Prostate gland (tissue), 2 donors: ENCODE measurements at regions not wholly inside any gene's neighbourhood (a gene's known extent, or its start where the extent isn't known, plus 50 kb on each side); places are given as distances from the start of the nearest gene placed in this dataset.

ENCODE experiments used
- DNase-seq: peaks from one replicate; pipeline ENCODE4 v3.0.0-alpha.2; 2019; ENCODE audit warnings: low spot score
- H3K27ac ChIP-seq, 2 donors: fragments of 200-600 bp; sonication (generic); 2 replicates each; pipeline ENCODE4 v1.5.1; 2017 to 2019
- H3K27me3 ChIP-seq: fragments of 200-600 bp; sonication (generic); replicated peaks from 2 replicates; pipeline ENCODE4 v1.5.1; 2019; ENCODE audit not compliant: insufficient read depth
- H3K36me3 ChIP-seq, 2 donors: fragments of 200-600 bp; sonication (generic); 1 replicate in 1 of 2; 2 replicates in 1 of 2; pipeline versions ENCODE4 v1.5.1 to v1.8.1; 2017 to 2019
- H3K4me1 ChIP-seq: fragments of 200-600 bp; sonication (generic); replicated peaks from 2 replicates; pipeline ENCODE4 v1.5.1; 2019
- H3K4me3 ChIP-seq, 2 donors: fragments of 200-600 bp; sonication (generic); 2 replicates each; pipeline ENCODE4 v1.5.1; 2017 to 2019
- H3K9me3 ChIP-seq: fragments of 200-600 bp; sonication (generic); 2 replicates; pipeline ENCODE4 v1.5.1; 2017
- CTCF ChIP-seq, 4 experiments: fragments of 200-600 bp in 2 of 4; fragments of 450-650 bp in 2 of 4; sonication (generic) in 2 of 4; IDR thresholded peaks; 1 replicate in 3 of 4; 2 replicates in 1 of 4; pipeline ENCODE4 v1.5.1; 2016 to 2019; ENCODE audit warnings: antibody characterized with exemption in 4 of 4, mild to moderate bottlenecking in 2 of 4, moderate library complexity in 2 of 4
- POLR2A ChIP-seq: fragments of 450-650 bp; IDR thresholded peaks from one replicate; pipeline ENCODE4 v1.6.1; 2016; ENCODE audit warnings: antibody characterized with exemption, mild to moderate bottlenecking
- POLR2AphosphoS5 ChIP-seq: sonication (generic); formaldehyde crosslinking; IDR thresholded peaks from one replicate; pipeline ENCODE4 v1.6.1; 2017; ENCODE audit warnings: antibody characterized with exemption
- WGBS: methylation state at CpG from one replicate; pipeline ENCODE4 v1.1.5; 2018; 5-methylcytosine and 5-hydroxymethylcytosine counted together
- intact Hi-C: fragments of 100-400 bp; cut with DNase I; formaldehyde crosslinking; loops from one replicate; pipeline ENCODE4 v1.14.2; 2022

- no peak for DNase-seq
- H3K4me1 ChIP-seq = no peaks in the 10 kb centered on the region
- intact Hi-C loops = no loop called here
- no peaks in the 10 kb centered on the region for H3K36me3 ChIP-seq
- TF ChIP-seq POLR2A (no peak), POLR2AphosphoS5 (no peak), CTCF (IDR thresholded peaks at IDR 0.05) (no peak)
- H3K27me3 ChIP-seq = no peaks in the 10 kb centered on the region
- 69% methylated on average over 2 of the region's 2 CpGs for WGBS
- no peak overlapping the region for H3K4me3 ChIP-seq
- H3K27ac ChIP-seq = no peak overlapping the region
- no peaks in the 10 kb centered on the region for H3K9me3 ChIP-seq
These were observed 1043.5 kb upstream of the ALCAM start for GRCh38 chr3:104323226-104323625.

GRCh38 chr3:104347291-104347690 lies 1019.4 kb upstream of the ALCAM start:
- no peaks in the 10 kb centered on the region for H3K27me3 ChIP-seq
- WGBS = 27% methylated on average over 1 of the region's 1 CpG
- no peak for DNase-seq
- intact Hi-C loops = no loop called here
- H3K4me1 ChIP-seq = no peaks in the 10 kb centered on the region
- TF ChIP-seq POLR2A (no peak), CTCF (IDR thresholded peaks at IDR 0.05) (no peak), POLR2AphosphoS5 (no peak)
- no peak overlapping the region for H3K4me3 ChIP-seq
- no peaks in the 10 kb centered on the region for H3K36me3 ChIP-seq
- no peaks in the 10 kb centered on the region for H3K9me3 ChIP-seq
- no peak overlapping the region for H3K27ac ChIP-seq

GRCh38 chr3:104349836-104350235 lies 1016.9 kb upstream of the ALCAM start:
- intact Hi-C loops = no loop called here
- H3K27me3 ChIP-seq = no peaks in the 10 kb centered on the region
- no peaks in the 10 kb centered on the region for H3K36me3 ChIP-seq
- no peaks in the 10 kb centered on the region for H3K4me1 ChIP-seq
- no peak overlapping the region for H3K4me3 ChIP-seq
- TF ChIP-seq CTCF (IDR thresholded peaks at IDR 0.05) (no peak), POLR2AphosphoS5 (no peak), POLR2A (no peak)
- DNase-seq = no peak
- 82% methylated on average over 1 of the region's 1 CpG for WGBS
- no peaks in the 10 kb centered on the region for H3K9me3 ChIP-seq
- no peak overlapping the region for H3K27ac ChIP-seq

- H3K27ac ChIP-seq = no peak overlapping the region
- H3K4me3 ChIP-seq = no peak overlapping the region
- H3K36me3 ChIP-seq = no peaks in the 10 kb centered on the region
- intact Hi-C loops = no loop called here
- no peak for DNase-seq
- no peaks in the 10 kb centered on the region for H3K27me3 ChIP-seq
- no peak for TF ChIP-seq CTCF (IDR thresholded peaks at IDR 0.05)
- no peak for TF ChIP-seq POLR2AphosphoS5
- TF ChIP-seq POLR2A = no peak
- no peaks in the 10 kb centered on the region for H3K9me3 ChIP-seq
- H3K4me1 ChIP-seq = no peaks in the 10 kb centered on the region
These were observed 1012.8 kb upstream of the ALCAM start for GRCh38 chr3:104353951-104354350.

- TF ChIP-seq POLR2A (no peak), CTCF (IDR thresholded peaks at IDR 0.05) (no peak), POLR2AphosphoS5 (no peak)
- Histone ChIP-seq H3K27ac (no peak overlapping the region), H3K27me3 (no peaks in the 10 kb centered on the region), H3K36me3 (no peaks in the 10 kb centered on the region), H3K4me3 (no peak overlapping the region), H3K9me3 (no peaks in the 10 kb centered on the region), H3K4me1 (no peaks in the 10 kb centered on the region)
- intact Hi-C loops = no loop called here
- DNase-seq = no peak
- WGBS = 82% methylated on average over 4 of the region's 4 CpGs
These were observed 1007.2 kb upstream of the ALCAM start for GRCh38 chr3:104359546-104359945.
